AG09319 (cell line): ENCODE measurements at regions not wholly inside any gene's neighbourhood (a gene's known extent, or its start where the extent isn't known, plus 50 kb on each side); places are given as distances from the start of the nearest gene placed in this dataset.
"Not testable (repeated sequence)": the region's sequence is repeated elsewhere in the genome, so short reads cannot be mapped to it uniquely, and the experiment has no call there.

Experiments
- DNase-seq: peaks from one replicate; pipeline ENCODE4 v3.0.0-alpha.2; 2010; ENCODE audit warnings: low read depth; ENCODE audit errors: extremely low read depth
- CTCF ChIP-seq: IDR thresholded peaks from 2 replicates; pipeline ENCODE4 v1.5.1; 2011; ENCODE audit warnings: low read depth, mild to moderate bottlenecking, inconsistent platforms, low read length, moderate library complexity

GRCh38 chr1:59199719-59200376 is 97.0 kb upstream of the FGGY start:
- no peak for DNase-seq

GRCh38 chr1:59201341-59201740 is 95.6 kb upstream of the FGGY start:
- TF ChIP-seq CTCF = no peak
- no peak for DNase-seq

More at GRCh38 chr1:59199719-59200376, 97.0 kb upstream of the FGGY start:
- TF ChIP-seq CTCF = no peak

- DNase-seq = no peak
- TF ChIP-seq CTCF = no peak
These were observed 94.4 kb upstream of the FGGY start for GRCh38 chr1:59202455-59202854.

- no peak for TF ChIP-seq CTCF
- peak; percentile 44 for DNase-seq
These were observed 92.9 kb upstream of the FGGY start for GRCh38 chr1:59204001-59204400.

GRCh38 chr1:59206616-59207015 is 90.3 kb upstream of the FGGY start:
- DNase-seq = not testable (repeated sequence)

- not testable (repeated sequence) for DNase-seq
These were observed 86.5 kb upstream of the FGGY start for GRCh38 chr1:59210430-59210829.

GRCh38 chr1:59212706-59213105 is 84.2 kb upstream of the FGGY start:
- TF ChIP-seq CTCF = no peak
- no peak for DNase-seq

GRCh38 chr1:59214248-59215208 is 82.4 kb upstream of the FGGY start:
- no peak for DNase-seq
- no peak for TF ChIP-seq CTCF
